EL (cell line): ENCODE measurements at regions not wholly inside any gene's neighbourhood (a gene's known extent, or its start where the extent isn't known, plus 50 kb on each side); places are given as distances from the start of the nearest gene placed in this dataset.
"Not testable (repeated sequence)": the region's sequence is repeated elsewhere in the genome, so short reads cannot be mapped to it uniquely, and the experiment has no call there.

ENCODE experiments used
- DNase-seq: peaks from one replicate; pipeline ENCODE4 v3.0.0-alpha.2; 2016

DNA sequence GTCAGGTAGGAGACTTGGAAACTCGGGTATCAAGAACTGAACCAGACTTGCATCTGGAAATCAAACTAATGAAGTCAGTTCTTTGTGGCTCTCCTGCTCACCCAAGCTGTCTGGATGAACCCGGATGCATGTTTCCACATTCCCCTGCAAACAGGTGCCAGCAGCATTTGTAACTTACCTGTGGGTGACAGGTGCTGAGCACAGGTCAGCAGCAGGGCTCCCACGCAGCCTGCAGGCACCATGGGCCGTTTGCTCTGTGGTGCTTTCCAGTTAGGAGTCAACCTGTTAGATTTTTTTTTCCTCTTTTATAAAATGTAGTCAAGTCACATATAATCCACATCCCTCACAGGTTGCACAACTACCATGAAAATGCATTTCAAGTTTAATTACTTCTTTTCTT, 385.6 kb upstream of the ADGRL3 start:
- DNase-seq = no peak

- no peak for DNase-seq
Observed at GRCh38 chr4:60817609-60818008, 382.5 kb upstream of the ADGRL3 start.

- DNase-seq = no peak
Observed at GRCh38 chr4:60822986-60823385, 377.1 kb upstream of the ADGRL3 start.

GRCh38 chr4:60840020-60840419, 360.1 kb upstream of the ADGRL3 start:
- no peak for DNase-seq

DNA sequence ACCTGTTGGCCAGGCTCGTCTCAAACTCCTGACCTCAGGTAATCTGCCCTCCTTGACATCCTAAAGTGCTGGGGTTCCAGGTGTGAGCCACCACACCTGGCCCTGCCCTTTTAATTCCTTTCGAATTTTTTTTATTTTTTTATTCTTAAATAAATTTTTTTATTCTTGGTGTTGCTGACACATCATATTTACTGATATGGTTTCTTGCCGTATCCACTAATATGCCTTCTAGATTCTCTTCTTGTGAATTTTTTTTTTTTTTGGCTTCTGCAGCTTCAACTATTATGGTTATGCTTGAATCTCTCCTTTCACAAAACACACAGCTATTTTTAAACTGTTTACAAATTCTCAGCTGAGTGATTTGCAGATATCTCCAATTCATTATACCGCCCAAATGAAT, 353.4 kb upstream of the ADGRL3 start:
- no peak for DNase-seq

DNA sequence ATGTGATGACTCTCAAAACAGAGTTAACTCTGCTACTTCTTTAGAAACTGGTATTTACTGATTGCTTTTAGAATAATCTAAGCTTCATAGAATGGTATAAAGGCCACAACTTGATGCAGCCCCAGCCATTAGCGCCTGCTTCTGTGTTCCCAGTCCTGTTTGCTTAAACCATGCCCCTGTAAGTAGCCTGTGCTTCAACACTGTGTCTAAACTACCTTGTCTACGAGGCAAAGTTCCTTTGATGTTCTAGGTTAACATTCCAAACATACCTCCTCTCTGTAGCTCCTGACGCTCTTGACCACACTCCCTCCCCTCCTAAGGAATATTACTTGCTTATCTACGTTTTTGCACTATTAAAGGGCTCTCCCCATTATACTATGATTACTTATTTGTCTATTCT, 352.5 kb upstream of the ADGRL3 start:
- DNase-seq = no peak

DNA sequence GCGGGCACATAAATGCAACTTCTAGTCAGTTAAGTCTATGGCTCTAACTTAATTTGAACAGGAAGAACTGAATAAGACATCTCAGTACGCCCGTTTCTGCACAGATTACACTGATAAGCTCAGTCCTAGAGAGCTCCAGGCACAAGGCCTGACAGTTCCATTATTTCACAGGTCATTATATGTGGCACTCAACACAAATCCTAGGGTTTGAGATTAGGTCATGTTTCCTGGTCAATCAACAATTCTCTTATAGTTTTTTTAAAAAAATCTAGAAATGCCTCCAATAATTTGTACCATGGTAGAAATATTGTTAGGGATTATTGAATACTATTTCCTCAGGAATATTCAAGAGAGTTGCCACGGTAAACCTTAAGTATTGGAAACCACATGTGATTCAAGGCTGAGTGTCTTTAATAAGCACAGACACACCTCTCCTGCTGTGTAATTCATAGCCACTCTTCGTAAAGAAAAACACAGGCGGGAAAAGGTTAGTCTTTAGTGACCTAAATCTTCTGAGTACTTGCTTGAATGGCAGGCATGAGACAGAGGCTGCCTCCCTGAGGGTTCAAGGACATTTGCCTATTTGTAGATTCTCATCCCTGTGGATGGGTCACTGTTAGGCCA, 342.9 kb upstream of the ADGRL3 start:
- DNase-seq = no peak

- DNase-seq = no peak
Observed at GRCh38 chr4:60863442-60863841, 336.7 kb upstream of the ADGRL3 start.

GRCh38 chr4:60865273-60865672, 334.9 kb upstream of the ADGRL3 start:
- DNase-seq = no peak

DNA sequence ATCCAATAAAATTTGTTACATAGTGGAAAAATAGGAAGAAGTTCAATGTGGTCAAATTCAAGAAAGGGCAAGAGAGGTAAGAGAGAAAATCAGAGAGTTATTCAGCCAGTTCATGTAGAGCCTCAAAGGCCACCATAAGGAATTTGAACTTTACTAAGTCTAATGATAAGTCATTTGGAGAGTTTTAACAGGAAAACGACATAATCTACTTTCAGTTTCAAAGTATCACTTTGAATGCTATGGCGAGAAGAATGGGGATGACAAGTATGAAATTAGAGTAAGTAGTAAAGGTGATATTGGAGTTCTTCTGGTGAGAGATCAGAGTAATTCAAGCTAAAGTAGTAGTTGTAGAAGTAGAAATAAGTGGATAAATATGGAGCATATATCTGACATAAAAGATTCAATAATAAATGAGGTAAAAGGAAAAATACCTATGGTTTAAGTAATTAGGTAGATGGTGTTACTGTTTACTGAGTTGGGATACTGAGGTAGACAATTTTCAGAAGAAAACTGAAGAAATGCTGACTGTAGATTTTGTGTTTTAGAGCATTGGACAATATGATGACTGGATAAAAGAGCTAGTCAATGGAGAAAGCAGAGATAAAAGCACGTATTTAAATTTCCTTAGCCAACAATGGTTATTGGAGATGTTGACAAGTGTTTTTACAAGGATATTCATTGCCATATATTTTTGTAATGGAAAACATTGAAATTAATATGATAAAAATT, 331.7 kb upstream of the ADGRL3 start:
- no peak for DNase-seq

- no peak for DNase-seq
Observed at GRCh38 chr4:60879135-60879701, 320.9 kb upstream of the ADGRL3 start.

GRCh38 chr4:60884587-60884986, 315.5 kb upstream of the ADGRL3 start:
- DNase-seq = peak; percentile 13

DNA sequence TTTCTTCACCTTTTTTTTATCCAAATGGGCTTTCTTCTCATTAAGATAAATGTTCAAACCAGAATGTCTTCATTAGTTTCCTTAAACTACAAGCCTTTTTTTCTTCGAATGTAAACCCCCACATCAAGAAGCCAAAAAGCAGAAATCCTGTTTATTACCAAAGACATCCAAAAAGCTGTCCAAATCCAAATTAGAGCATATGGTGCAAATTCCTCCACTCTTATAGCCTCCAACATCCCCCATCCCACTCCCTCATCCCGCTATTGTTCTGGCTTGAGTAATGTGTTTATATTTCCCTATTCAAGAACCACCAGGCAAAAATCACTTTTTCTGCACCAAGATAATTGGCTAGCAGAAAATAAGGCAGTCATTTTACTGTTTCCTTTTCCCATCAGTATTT, 315.1 kb upstream of the ADGRL3 start:
- DNase-seq = no peak

DNA sequence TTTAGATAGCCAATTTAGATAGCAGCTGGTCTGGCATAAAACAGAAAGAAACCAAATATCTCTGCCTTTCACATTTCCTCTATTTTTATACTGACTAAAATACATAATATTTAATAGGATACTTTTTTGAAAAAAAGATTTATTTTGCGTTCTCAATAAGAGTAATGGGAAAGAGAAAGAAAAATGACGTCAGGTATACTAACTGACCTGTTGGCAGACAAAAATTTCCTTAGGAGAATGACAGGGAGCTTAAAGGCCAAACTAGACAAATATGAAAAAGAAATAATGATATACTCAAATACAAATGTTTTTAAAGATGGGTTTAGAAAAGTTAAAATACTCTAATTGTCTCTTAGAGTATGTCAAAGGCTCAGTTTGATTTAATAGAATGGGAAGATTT, 309.4 kb upstream of the ADGRL3 start:
- DNase-seq = no peak

DNA sequence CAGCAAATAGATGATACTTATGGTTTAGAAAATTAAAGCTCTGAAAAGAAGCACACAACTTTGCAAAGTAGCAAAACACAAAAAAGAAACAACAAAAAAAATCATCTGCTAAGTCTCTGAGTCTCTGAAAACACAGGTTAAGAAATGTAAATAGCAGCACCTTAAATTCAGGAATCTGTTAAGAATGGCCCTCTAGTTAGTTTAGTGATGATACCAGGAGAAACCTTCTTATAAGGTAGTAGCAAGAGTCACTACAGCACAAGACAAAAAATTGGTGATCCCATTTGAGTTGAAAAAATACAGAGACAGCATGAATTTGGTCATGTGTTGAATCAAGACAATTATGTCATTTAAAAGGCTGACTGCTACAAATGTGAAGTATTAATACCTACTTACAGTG, 308.2 kb upstream of the ADGRL3 start:
- no peak for DNase-seq

DNA sequence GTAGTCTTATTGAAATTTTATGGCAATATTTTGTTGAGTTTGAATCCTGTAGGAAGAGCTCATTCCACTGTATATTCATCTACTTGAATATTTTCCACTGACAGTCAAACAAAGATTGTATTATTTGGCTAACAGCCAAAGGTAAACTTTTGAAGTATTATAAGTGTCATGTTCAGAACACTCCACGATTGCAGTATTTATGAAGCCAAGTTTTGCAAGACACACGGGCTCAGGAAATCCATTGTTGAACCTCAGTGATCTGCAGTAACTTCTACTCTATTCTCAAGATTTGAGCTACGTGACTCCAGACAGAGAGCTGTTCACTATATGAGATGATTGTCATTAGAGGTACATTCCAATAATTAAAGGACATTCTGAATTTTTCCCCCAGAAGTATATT, 302.7 kb upstream of the ADGRL3 start:
- no peak for DNase-seq

DNA sequence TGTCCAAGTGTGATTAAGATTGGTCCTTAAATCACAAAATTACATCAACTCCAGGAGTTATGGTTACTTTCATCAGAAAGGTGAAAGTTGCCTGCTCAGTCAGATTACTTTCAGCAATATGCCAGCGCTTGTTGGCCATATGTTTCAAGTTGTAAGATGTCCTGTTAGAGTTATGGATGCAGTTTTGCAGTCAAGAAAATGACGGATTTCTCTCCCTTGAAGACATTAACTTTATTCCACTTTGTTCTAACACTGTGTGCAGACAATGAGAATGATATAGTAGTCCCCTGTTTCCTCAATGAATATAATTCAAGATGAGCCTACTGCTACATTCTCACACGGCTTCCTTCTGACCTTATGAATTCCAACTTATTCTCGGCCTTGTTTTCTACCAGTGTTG, 295.0 kb upstream of the ADGRL3 start:
- DNase-seq = no peak

DNA sequence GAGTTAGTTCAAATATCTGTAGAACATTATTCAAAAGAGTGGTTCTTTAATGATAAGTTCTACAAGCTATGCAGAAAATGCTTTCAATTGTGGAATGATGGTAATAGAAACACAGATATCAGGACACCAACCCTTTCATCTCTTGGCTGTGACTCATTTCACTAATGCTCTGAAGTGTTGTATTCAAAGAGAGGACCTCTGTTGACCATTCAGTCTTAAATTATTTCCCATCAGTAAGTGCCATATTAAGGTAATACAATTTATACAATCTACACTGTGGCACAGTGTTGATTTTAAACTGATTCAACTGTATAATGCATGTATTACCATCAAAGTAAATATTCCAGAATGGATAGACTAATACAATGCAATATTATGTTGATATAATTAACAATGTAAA, 289.0 kb upstream of the ADGRL3 start:
- no peak for DNase-seq

- no peak for DNase-seq
Observed at GRCh38 chr4:60913002-60913401, 287.1 kb upstream of the ADGRL3 start.

DNA sequence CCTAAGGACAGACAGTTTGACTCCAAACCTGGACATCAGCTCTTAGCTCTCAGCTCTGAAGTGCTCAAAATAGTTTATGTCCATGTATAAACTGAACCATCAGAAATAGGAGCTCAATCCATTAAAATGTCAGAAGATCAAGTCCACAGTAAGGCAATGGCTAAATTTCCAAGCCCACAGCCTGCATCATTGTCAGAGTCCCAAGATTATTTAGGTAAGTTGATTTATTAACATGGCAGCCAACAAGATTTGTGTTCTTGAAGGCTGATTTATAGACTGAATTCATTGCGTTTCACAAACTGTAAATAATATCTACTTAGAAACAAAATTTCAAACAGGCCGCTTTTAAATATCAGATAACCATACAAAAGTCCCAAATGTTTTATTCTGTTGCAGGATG, 286.5 kb upstream of the ADGRL3 start:
- no peak for DNase-seq

- not testable (repeated sequence) for DNase-seq
Observed at GRCh38 chr4:60921735-60922134, 278.4 kb upstream of the ADGRL3 start.

GRCh38 chr4:60923075-60923474, 277.1 kb upstream of the ADGRL3 start:
- DNase-seq = no peak

DNA sequence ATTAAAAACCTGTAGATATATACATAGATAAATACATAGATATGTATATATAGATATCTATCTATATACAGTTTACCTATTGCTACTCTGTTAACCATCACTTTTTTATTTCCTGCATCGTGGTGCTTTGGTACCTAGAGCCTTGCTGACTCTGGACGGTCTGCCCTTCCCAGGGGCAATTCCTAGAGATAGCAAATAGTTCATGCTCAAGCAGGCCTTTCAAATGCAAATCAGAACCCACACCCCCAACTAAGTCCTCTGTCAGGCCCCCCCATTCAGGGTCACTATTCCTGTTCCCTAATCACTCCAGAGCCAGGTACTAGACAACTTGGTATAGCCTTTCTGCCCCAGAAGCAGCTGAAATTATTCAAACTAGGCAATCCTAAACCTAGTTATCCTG, 273.5 kb upstream of the ADGRL3 start:
- DNase-seq = no peak

DNA sequence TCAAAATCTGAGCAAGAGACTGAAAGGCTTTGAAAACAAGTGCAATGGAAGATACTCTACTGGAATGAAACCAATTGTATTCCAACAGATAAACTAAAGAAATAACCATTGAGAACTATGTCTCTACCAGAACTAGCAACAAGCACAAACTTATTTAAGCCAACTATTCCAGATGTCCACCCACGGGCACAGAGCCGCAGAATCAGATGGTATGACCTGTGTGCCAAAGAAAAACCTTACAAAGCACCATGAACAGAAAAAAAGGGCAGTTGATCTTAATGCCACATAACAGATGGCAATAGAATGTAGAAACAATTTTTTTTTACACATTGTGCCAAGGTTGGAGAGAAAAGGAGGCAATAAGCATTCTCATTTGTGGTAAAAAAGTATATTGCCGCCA, 269.3 kb upstream of the ADGRL3 start:
- no peak for DNase-seq
